Fibroblast of peridontal ligament (primary cell): ENCODE measurements at regions not wholly inside any gene's neighbourhood (a gene's known extent, or its start where the extent isn't known, plus 50 kb on each side); places are given as distances from the start of the nearest gene placed in this dataset.

Experiments used
- DNase-seq: peaks from one replicate; pipeline ENCODE4 v3.0.0-alpha.2; 2010; ENCODE audit errors: extremely low read depth

DNA sequence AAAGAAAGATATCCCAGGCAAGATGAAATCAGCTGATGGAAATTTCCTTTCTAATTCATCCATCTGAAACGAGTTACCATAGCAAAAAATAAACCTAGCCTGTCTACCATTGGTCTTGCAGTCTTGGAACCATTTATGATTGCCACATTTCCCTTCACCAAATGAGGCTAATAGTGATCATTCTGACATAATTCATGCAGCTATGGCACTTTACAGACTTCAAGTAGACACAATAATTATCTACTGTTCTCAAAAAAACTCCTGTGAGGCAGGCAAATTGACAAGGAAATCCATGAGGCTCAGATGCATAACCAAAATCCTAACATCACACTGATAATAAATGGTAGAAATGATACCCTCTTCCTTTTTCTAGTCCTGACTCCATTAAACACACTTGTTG lies 1669.7 kb upstream of the LRRTM1 start:
- no peak for DNase-seq

DNA sequence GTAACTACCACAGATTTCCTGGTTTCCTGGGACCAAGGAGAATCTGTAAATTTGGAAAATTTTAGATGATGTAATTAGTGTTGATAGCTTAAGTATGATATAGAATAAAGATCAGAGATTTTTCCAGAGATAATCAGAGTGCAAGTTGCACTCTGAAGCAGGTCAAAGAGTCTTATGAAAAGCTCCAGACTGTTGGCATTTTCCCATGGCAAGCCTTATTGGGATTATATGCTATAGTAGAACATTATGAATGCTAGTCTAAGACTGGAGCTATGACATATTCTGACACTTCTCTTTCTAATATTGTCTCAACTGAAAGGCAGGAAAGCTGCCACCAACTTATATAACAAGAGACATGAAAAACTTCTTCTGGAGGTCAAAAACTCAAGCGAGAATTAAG lies 1638.3 kb upstream of the LRRTM1 start:
- no peak for DNase-seq

DNA sequence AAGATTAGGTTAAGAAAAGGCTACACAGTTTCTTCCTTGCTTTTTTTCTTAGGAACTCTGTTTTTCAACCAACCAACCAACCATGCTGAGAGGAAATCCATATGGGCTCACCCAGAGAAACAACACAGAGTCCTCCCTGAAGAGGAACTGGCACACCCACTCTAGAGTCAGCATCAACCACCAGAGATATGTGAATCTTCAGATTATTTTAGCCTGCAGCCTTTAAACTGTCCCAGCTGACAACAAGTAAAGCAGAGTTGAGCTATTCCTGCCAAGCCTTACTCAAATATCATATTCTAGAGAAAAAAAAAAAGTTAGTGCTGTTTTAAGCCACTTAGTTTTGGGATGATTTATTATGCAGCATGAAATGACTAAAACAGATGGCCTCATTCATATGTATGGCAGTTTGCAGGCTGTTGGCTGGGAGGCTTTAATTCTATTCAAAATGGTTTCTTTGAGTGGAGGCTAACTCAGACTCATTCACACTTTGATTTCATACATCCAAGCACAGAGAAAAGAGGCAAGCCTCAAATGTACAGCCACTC lies 1637.7 kb upstream of the LRRTM1 start:
- no peak for DNase-seq

GRCh38 chr2:81940266-81940955 lies 1635.9 kb upstream of the LRRTM1 start:
- DNase-seq, result no peak

- DNase-seq, result no peak
Observed at GRCh38 chr2:81937944-81938343, 1633.4 kb upstream of the LRRTM1 start.

GRCh38 chr2:81903534-81903933 lies 1599.0 kb upstream of the LRRTM1 start:
- no peak for DNase-seq

- no peak for DNase-seq
Observed at GRCh38 chr2:81901017-81901416, 1596.5 kb upstream of the LRRTM1 start.

DNA sequence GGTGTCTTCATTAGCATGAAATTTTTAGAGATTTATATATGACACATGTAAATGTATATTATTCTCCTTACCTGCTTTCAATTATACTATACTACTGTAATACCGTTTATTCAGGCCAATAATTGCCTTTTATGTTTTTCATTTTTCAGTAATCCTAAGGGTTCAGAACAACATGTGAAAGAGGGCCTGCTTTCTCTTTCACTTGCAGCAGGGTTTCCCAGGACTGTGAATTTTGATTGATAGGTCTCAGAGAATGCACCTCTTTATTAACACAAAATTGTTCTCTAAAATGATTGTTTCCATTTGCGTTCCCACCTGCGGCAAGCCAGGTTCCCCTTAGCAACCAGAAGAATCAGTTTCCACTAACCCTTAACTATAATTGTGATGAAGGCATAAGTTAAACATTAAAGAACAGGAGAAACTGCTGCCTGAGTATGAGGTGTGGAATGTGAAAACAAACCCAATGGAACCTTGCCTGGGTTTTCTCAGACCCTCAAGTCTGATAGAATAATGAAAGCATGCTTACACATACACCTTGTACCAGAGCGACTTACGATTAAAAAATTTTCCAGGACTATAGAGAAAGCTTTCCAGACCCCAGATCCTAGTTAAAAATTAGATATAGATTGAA lies 1591.2 kb upstream of the LRRTM1 start:
- no peak for DNase-seq

DNA sequence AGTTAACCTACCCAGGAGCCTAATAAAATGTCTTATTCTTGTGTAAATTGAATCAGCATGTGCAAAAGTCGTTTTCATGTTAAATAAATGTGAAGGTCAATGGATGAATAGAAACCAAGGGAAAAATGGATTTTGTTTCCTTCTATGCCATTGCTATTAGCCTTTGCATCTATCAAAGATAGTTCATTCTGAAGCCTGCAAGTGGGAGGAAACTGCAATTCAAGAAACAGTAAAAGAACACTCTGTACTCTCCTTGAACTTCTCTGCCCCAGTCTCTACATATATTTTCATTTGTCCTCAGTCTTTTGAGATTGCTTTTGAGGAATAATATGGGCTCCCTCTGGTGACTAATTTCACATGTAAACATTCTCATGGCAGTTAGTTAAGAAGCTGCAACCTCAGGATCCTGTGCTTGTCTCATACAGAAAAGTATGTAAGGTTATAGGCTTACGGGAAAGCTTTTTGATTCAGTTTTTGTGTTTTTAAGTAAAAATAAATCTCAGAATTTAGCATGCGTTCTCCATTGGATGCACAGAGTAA lies 1590.0 kb upstream of the LRRTM1 start:
- DNase-seq, result no peak

- DNase-seq, result no peak
Observed at GRCh38 chr2:81876624-81877023, 1572.1 kb upstream of the LRRTM1 start.

GRCh38 chr2:81872006-81872405 lies 1567.5 kb upstream of the LRRTM1 start:
- DNase-seq, result no peak

DNA sequence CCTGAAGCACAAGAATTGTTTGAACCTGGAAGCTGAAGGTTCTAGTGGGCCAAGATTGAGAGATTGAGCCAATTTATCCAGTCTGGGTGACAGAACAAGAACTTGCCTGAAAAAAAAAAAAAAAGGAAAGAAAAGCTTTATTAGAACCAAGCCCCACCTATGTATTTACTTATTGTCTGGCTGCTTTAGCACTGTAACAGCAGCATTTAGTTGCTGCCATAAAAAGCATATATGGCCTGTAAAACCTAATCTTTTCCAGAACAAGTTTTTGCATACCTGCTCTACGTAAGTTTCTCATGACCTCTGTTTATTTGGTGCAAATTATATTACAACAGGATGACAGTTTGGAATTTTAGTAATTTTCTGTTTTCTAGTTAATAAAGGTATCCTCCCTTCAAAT lies 1565.6 kb upstream of the LRRTM1 start:
- DNase-seq, result no peak

DNA sequence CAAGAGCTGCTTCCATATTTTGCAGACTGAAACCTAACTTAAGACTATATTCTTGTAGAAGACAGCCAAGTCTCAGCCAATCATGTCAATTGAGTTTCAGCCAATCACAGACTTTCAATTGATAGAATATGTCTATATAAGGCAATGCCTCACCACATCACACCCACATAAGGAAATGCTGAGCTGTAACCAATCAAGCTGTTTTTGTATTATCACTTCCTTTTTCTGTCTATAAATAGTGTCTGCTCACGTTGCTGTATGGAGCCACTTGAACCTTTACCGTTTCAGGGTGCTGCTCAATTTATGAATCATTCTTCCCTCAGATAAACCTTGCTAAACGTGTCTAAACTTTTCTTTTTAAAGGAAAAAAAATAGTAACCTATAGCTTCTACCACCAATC lies 1554.4 kb upstream of the LRRTM1 start:
- DNase-seq, result no peak

- DNase-seq, result no peak
Observed at GRCh38 chr2:81853341-81853740, 1548.8 kb upstream of the LRRTM1 start.

GRCh38 chr2:81852651-81853050 lies 1548.1 kb upstream of the LRRTM1 start:
- DNase-seq, result no peak

DNA sequence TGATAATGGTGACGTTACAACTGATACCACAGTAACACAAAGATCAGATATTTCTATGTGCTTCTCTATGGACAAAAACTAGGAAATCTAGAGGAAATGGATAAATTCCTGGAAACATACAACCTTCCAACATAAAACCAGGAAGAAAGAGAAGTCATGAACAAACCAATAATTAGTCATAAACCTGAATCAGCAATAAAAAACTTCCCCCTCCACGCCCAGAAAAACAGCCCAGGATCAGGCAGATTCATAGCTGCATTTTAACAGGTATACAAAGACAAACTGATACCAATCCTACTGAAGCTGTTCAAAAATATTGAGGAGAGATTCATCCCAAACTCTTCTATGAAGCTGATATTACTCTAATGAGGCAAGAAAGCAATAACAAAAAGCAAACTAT lies 1535.2 kb upstream of the LRRTM1 start:
- no peak for DNase-seq

DNA sequence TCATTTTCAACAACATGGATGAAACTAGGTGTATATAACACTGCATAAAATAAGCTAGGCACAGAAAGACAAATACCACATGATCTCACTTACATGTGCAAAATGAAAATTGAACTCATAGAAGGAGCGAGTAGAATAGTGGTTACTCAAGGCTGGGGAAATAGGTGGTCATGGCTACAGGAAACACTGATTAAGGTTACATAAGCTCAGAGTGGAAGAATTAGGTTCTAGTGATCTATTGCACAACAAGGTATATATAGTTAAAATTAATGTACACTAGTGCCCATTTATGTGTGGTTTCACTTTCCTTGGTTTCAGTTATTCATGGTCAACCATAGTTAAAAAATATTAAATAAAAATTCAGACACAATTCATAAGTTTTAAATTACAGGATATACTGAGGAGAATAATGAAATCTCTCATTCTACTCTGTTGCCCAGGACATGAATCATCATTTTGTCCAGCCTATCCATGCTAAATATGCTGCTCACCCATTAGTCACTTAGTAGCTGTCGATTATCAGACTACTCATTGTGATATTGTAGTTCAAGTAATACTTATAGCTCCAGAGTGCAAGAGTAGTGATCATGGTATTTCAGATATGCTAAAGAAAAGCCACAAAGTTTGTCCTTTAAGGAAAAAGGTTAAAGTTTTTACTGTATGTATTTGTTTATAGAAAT lies 1530.9 kb upstream of the LRRTM1 start:
- no peak for DNase-seq

DNA sequence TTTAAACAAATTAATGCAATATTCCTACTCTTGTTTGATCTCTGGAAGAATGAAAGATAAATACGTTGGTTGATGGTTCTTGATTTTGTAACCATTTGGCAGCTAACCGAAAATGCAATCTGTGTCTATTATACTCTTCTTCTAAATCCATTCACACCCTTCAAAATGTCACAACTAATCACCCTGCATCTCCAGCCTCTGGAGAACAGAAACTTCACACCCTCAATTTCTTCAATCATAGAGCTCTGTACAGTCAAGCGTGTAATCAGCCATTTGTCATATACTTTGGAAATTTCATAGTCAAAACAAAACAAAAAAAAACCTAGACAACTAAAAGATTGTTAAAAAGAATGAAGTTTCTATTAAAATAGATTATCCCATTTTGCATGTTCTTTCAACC lies 1482.3 kb upstream of the LRRTM1 start:
- no peak for DNase-seq

GRCh38 chr2:81767187-81767912 lies 1462.8 kb upstream of the LRRTM1 start:
- DNase-seq, result peak; percentile 23

GRCh38 chr2:81747481-81748070 lies 1443.0 kb upstream of the LRRTM1 start:
- DNase-seq, result no peak

DNA sequence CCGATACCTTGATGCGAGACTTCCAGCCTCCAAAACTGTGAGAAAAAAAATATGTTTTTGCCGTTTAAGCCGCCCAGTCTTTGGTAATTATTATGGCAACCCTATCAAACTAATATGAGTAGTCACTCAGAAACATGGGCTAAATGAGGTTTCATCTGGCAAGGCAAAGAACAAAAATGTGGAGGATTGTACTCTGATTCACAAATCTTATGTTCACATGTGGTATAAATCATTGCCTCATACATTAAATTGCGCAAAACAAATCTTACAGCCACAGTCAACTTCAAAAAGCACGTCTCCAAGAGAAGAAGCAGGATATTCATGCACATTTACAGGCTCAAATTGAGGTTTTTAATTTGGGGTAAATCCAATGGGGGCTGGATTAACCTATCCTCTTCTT lies 1435.4 kb upstream of the LRRTM1 start:
- DNase-seq, result peak; percentile 3

GRCh38 chr2:81734981-81735380 lies 1430.4 kb upstream of the LRRTM1 start:
- no peak for DNase-seq
